ENCODE measurements at regions not wholly inside any gene's neighbourhood (a gene's known extent, or its start where the extent isn't known, plus 50 kb on each side); places are given as distances from the start of the nearest gene placed in this dataset.

- peak in 1 of 2 donors; percentile 62 for ATAC-seq (ENCODE audit: low FRiP score in 2 of 2)
- WGBS, 2 donors, result 52 to 58% methylated on average over 7 of the region's 7 CpGs
Measured at GRCh38 chr9:90044710-90045151, 439.9 kb downstream of the GADD45G start.

GRCh38 chr9:90046317-90046861, 441.6 kb downstream of the GADD45G start:
- no peaks in the 10 kb centered on the region for H3K36me3 ChIP-seq
- no peak overlapping the region for H3K4me3 ChIP-seq
- ATAC-seq (ENCODE audit: low FRiP score in 2 of 2) (no peak), DNase-seq (no peak)
- peaks cover 0 to 11% (median 4%) of the 10 kb centered on the region in 4 donors for H3K4me1 ChIP-seq
- TF ChIP-seq POLR2A (IDR thresholded peaks at IDR 0.05), result no peak
- no peak for TF ChIP-seq CTCF (IDR thresholded peaks at IDR 0.05)
- no peak for TF ChIP-seq EP300 (IDR thresholded peaks at IDR 0.05)
- TF ChIP-seq POLR2AphosphoS5 (IDR thresholded peaks at IDR 0.05), result no peak
- H3K27ac ChIP-seq, result no peak overlapping the region
- WGBS, 2 donors, result 94 to 95% methylated on average over 6 to 7 of the region's 7 CpGs
- H3K27me3 ChIP-seq, result no peaks in the 10 kb centered on the region
- no peaks in the 10 kb centered on the region for H3K9me3 ChIP-seq

More at GRCh38 chr9:90044710-90045151, 439.9 kb downstream of the GADD45G start:
- Histone ChIP-seq H3K27ac (peak overlapping the region in 2 of 4 donors; percentile 24 to 43), H3K4me3 (no peak overlapping the region), H3K9me3 (no peaks in the 10 kb centered on the region), H3K4me1 (peaks cover 0 to 11% (median 4%) of the 10 kb centered on the region in 4 donors), H3K36me3 (no peaks in the 10 kb centered on the region), H3K27me3 (no peaks in the 10 kb centered on the region)
- TF ChIP-seq EP300 (IDR thresholded peaks at IDR 0.05), result peak in 1 of 4 donors; percentile 17
- no peak for TF ChIP-seq CTCF (IDR thresholded peaks at IDR 0.05)
- TF ChIP-seq POLR2A (IDR thresholded peaks at IDR 0.05), result no peak
- peak in 1 of 2 donors; percentile 44 for DNase-seq

GRCh38 chr9:90047828-90048227, 443.0 kb downstream of the GADD45G start:
- no peak overlapping the region for H3K27ac ChIP-seq
- no peak for ATAC-seq (ENCODE audit: low FRiP score in 2 of 2)

GRCh38 chr9:90052366-90052765, 447.6 kb downstream of the GADD45G start:
- Histone ChIP-seq H3K9me3 (no peaks in the 10 kb centered on the region), H3K4me3 (no peak overlapping the region), H3K4me1 (no peaks in the 10 kb centered on the region), H3K36me3 (no peaks in the 10 kb centered on the region), H3K27me3 (no peaks in the 10 kb centered on the region), H3K27ac (no peak overlapping the region)
- DNase-seq (no peak), ATAC-seq (ENCODE audit: low FRiP score in 2 of 2) (no peak)
- TF ChIP-seq POLR2AphosphoS5 (IDR thresholded peaks at IDR 0.05) (no peak), POLR2A (IDR thresholded peaks at IDR 0.05) (no peak), EP300 (IDR thresholded peaks at IDR 0.05) (no peak), CTCF (IDR thresholded peaks at IDR 0.05) (no peak)

More at GRCh38 chr9:90047828-90048227, 443.0 kb downstream of the GADD45G start:
- DNase-seq, result no peak
- Histone ChIP-seq H3K4me3 (no peak overlapping the region), H3K27me3 (no peaks in the 10 kb centered on the region), H3K9me3 (no peaks in the 10 kb centered on the region), H3K36me3 (no peaks in the 10 kb centered on the region), H3K4me1 (peaks cover 0 to 11% (median 4%) of the 10 kb centered on the region in 4 donors)
- TF ChIP-seq EP300 (IDR thresholded peaks at IDR 0.05) (no peak), CTCF (IDR thresholded peaks at IDR 0.05) (no peak), POLR2AphosphoS5 (IDR thresholded peaks at IDR 0.05) (no peak), POLR2A (IDR thresholded peaks at IDR 0.05) (no peak)

- Histone ChIP-seq H3K4me1 (no peaks in the 10 kb centered on the region), H3K4me3 (no peak overlapping the region), H3K36me3 (no peaks in the 10 kb centered on the region), H3K9me3 (no peaks in the 10 kb centered on the region), H3K27me3 (no peaks in the 10 kb centered on the region), H3K27ac (no peak overlapping the region)
- no peak for DNase-seq
- TF ChIP-seq CTCF (IDR thresholded peaks at IDR 0.05) (peak in 1 of 6 experiments; percentile 11), POLR2AphosphoS5 (IDR thresholded peaks at IDR 0.05) (no peak), EP300 (IDR thresholded peaks at IDR 0.05) (no peak)
- 84 to 85% methylated on average over 5 of the region's 5 CpGs for WGBS, 2 donors
- no peak for ATAC-seq (ENCODE audit: low FRiP score in 2 of 2)
Measured at GRCh38 chr9:90053027-90053426, 448.2 kb downstream of the GADD45G start.

All from upper lobe of left lung (tissue), 6 donors.